BLaER1 treated with 17β-estradiol and CSF1 and Interleukin-3, amounts not matched to agents 10 nM and 100 nM (cell line): ENCODE measurements at regions not wholly inside any gene's neighbourhood (a gene's known extent, or its start where the extent isn't known, plus 50 kb on each side); places are given as distances from the start of the nearest gene placed in this dataset.

ENCODE experiments used
- H3K27ac ChIP-seq, 11 experiments: shearing (Covaris generic); formaldehyde crosslinking; 2 replicates each; pipeline ENCODE4 v1.8.1; 2022
- H3K27me3 ChIP-seq, 11 experiments: shearing (Covaris generic); formaldehyde crosslinking; 2 replicates each; pipeline ENCODE4 v1.8.1; 2022
- H3K36me3 ChIP-seq, 11 experiments: shearing (Covaris generic); formaldehyde crosslinking; 2 replicates each; pipeline ENCODE4 v1.8.1; 2022
- H3K4me1 ChIP-seq, 10 experiments: shearing (Covaris generic); formaldehyde crosslinking; 2 replicates each; pipeline ENCODE4 v1.8.1; 2022
- H3K4me2 ChIP-seq, 11 experiments: shearing (Covaris generic); formaldehyde crosslinking; 2 replicates each; pipeline ENCODE4 v1.8.1; 2022
- H3K4me3 ChIP-seq, 10 experiments: shearing (Covaris generic); formaldehyde crosslinking; 2 replicates each; pipeline ENCODE4 v1.8.1; 2022
- H3K9ac ChIP-seq, 11 experiments: shearing (Covaris generic); formaldehyde crosslinking; 2 replicates each; pipeline ENCODE4 v1.8.1; 2022
- H3K9me3 ChIP-seq, 11 experiments: shearing (Covaris generic); formaldehyde crosslinking; replicated peaks in 1 of 11; 2 replicates each; pipeline ENCODE4 v1.8.1; 2022
- H4K20me1 ChIP-seq, 11 experiments: shearing (Covaris generic); formaldehyde crosslinking; 2 replicates each; pipeline ENCODE4 v1.8.1; 2022
- Cebpa-rat ChIP-seq, 11 experiments: shearing (Covaris generic); IDR thresholded peaks; 2 replicates each; pipeline ENCODE4 v1.8.1; 2022

- Histone ChIP-seq H3K4me3 (no peak overlapping the region), H3K36me3 (no peaks in the 10 kb centered on the region), H3K27ac (no peak overlapping the region), H3K4me2 (no peak overlapping the region), H3K9ac (no peak overlapping the region), H3K9me3 (peaks cover 0 to 4% (median 0%) of the 10 kb centered on the region in 11 experiments; a peak in 7 of 22 replicates), H3K4me1 (peaks cover 4 to 13% (median 8%) of the 10 kb centered on the region in 10 experiments; a peak in 13 of 20 replicates), H3K27me3 (no peaks in the 10 kb centered on the region), H4K20me1 (no peaks in the 10 kb centered on the region)
- no peak for TF ChIP-seq Cebpa-rat (IDR thresholded peaks at IDR 0.05)
These were observed 75.0 kb upstream of the HECTD2 start for GRCh38 chr10:91335147-91335546.

- no peak for TF ChIP-seq Cebpa-rat (IDR thresholded peaks at IDR 0.05)
- Histone ChIP-seq H3K36me3 (no peaks in the 10 kb centered on the region), H3K4me3 (no peak overlapping the region), H4K20me1 (no peaks in the 10 kb centered on the region), H3K9ac (no peak overlapping the region), H3K4me1 (peaks cover 4 to 34% (median 13%) of the 10 kb centered on the region in 10 experiments; a peak in 17 of 20 replicates), H3K9me3 (peaks cover 0 to 10% (median 0%) of the 10 kb centered on the region in 11 experiments; a peak in 3 of 22 replicates), H3K4me2 (peak overlapping the region in 6 of 11 experiments; percentile 2 to 36 (median 12); a peak in 9 of 22 replicates), H3K27me3 (no peaks in the 10 kb centered on the region), H3K27ac (no peak overlapping the region)
These were observed 70.4 kb upstream of the HECTD2 start for GRCh38 chr10:91339729-91340128.

- no peak overlapping the region for H3K4me3 ChIP-seq
- peaks cover 0 to 10% (median 0%) of the 10 kb centered on the region in 11 experiments; a peak in 3 of 22 replicates for H3K9me3 ChIP-seq
- H3K4me2 ChIP-seq, result peak overlapping the region in 6 of 11 experiments; percentile 2 to 69 (median 50); a peak in 8 of 22 replicates
- H3K9ac ChIP-seq, result peak overlapping the region in 1 of 11 experiments; percentile 16; a peak in 2 of 22 replicates
- H3K27ac ChIP-seq, result peak overlapping the region in 4 of 11 experiments; percentile 34 to 62 (median 36); a peak in 5 of 22 replicates
- no peaks in the 10 kb centered on the region for H4K20me1 ChIP-seq
- no peaks in the 10 kb centered on the region for H3K36me3 ChIP-seq
- peaks cover 4 to 34% (median 13%) of the 10 kb centered on the region in 10 experiments; a peak in 17 of 20 replicates for H3K4me1 ChIP-seq
- no peaks in the 10 kb centered on the region for H3K27me3 ChIP-seq
- no peak for TF ChIP-seq Cebpa-rat (IDR thresholded peaks at IDR 0.05)
These were observed 69.4 kb upstream of the HECTD2 start for GRCh38 chr10:91340613-91341362.

GRCh38 chr10:91341686-91342085 lies 68.5 kb upstream of the HECTD2 start:
- no peaks in the 10 kb centered on the region for H4K20me1 ChIP-seq
- TF ChIP-seq Cebpa-rat (IDR thresholded peaks at IDR 0.05), result no peak
- no peak overlapping the region for H3K4me3 ChIP-seq

GRCh38 chr10:91343010-91343409 lies 67.1 kb upstream of the HECTD2 start:
- H3K36me3 ChIP-seq, result no peaks in the 10 kb centered on the region
- H3K4me1 ChIP-seq, result peaks cover 4 to 34% (median 11%) of the 10 kb centered on the region in 10 experiments; a peak in 17 of 20 replicates
- peaks cover 0 to 10% (median 0%) of the 10 kb centered on the region in 11 experiments; a peak in 3 of 22 replicates for H3K9me3 ChIP-seq
- H3K27ac ChIP-seq, result no peak overlapping the region
- H3K4me3 ChIP-seq, result no peak overlapping the region
- H3K27me3 ChIP-seq, result no peaks in the 10 kb centered on the region
- H3K4me2 ChIP-seq, result no peak overlapping the region
- TF ChIP-seq Cebpa-rat (IDR thresholded peaks at IDR 0.05), result no peak
- H4K20me1 ChIP-seq, result no peaks in the 10 kb centered on the region
- no peak overlapping the region for H3K9ac ChIP-seq

More at GRCh38 chr10:91341686-91342085, 68.5 kb upstream of the HECTD2 start:
- Histone ChIP-seq H3K9me3 (peaks cover 0 to 10% (median 0%) of the 10 kb centered on the region in 11 experiments; a peak in 3 of 22 replicates), H3K4me1 (peaks cover 4 to 34% (median 11%) of the 10 kb centered on the region in 10 experiments; a peak in 17 of 20 replicates), H3K27ac (peak overlapping the region in 3 of 11 experiments; percentile 34 to 62 (median 38); a peak in 6 of 22 replicates), H3K4me2 (peak overlapping the region in 4 of 11 experiments; percentile 33 to 69 (median 62); a peak in 5 of 22 replicates), H3K27me3 (no peaks in the 10 kb centered on the region), H3K36me3 (no peaks in the 10 kb centered on the region), H3K9ac (peak overlapping the region in 1 of 11 experiments; percentile 16; a peak in 1 of 22 replicates)

GRCh38 chr10:91344117-91344856 lies 65.9 kb upstream of the HECTD2 start:
- Histone ChIP-seq H3K4me2 (no peak overlapping the region), H3K9ac (no peak overlapping the region), H3K27me3 (no peaks in the 10 kb centered on the region), H4K20me1 (no peaks in the 10 kb centered on the region), H3K27ac (no peak overlapping the region), H3K4me3 (no peak overlapping the region), H3K9me3 (peaks cover 0 to 10% (median 0%) of the 10 kb centered on the region in 11 experiments; a peak in 3 of 22 replicates), H3K36me3 (no peaks in the 10 kb centered on the region), H3K4me1 (peaks cover 4 to 34% (median 8%) of the 10 kb centered on the region in 10 experiments; a peak in 15 of 20 replicates)
- no peak for TF ChIP-seq Cebpa-rat (IDR thresholded peaks at IDR 0.05)

GRCh38 chr10:91345716-91346115 lies 64.4 kb upstream of the HECTD2 start:
- no peaks in the 10 kb centered on the region for H4K20me1 ChIP-seq
- peaks cover 0 to 10% (median 0%) of the 10 kb centered on the region in 11 experiments; a peak in 3 of 22 replicates for H3K9me3 ChIP-seq
- no peak overlapping the region for H3K4me2 ChIP-seq
- no peak for TF ChIP-seq Cebpa-rat (IDR thresholded peaks at IDR 0.05)
- no peak overlapping the region for H3K27ac ChIP-seq
- H3K4me3 ChIP-seq, result no peak overlapping the region
- no peaks in the 10 kb centered on the region for H3K36me3 ChIP-seq
- no peak overlapping the region for H3K9ac ChIP-seq
- H3K4me1 ChIP-seq, result peaks cover 0 to 21% (median 4%) of the 10 kb centered on the region in 10 experiments; a peak in 12 of 20 replicates
- H3K27me3 ChIP-seq, result no peaks in the 10 kb centered on the region

GRCh38 chr10:91347529-91347928 lies 62.6 kb upstream of the HECTD2 start:
- Histone ChIP-seq H3K27me3 (no peaks in the 10 kb centered on the region), H3K9me3 (peaks cover 0 to 10% (median 0%) of the 10 kb centered on the region in 11 experiments; a peak in 5 of 22 replicates), H3K27ac (no peak overlapping the region), H3K9ac (no peak overlapping the region), H3K4me3 (no peak overlapping the region), H3K36me3 (no peaks in the 10 kb centered on the region), H3K4me1 (peaks cover 0 to 7% (median 0%) of the 10 kb centered on the region in 10 experiments; a peak in 3 of 20 replicates), H3K4me2 (no peak overlapping the region), H4K20me1 (no peaks in the 10 kb centered on the region)
- no peak for TF ChIP-seq Cebpa-rat (IDR thresholded peaks at IDR 0.05)
